SK-N-SH (cell line): ENCODE measurements at regions not wholly inside any gene's neighbourhood (a gene's known extent, or its start where the extent isn't known, plus 50 kb on each side); places are given as distances from the start of the nearest gene placed in this dataset.

Experiments used
- CTCF ChIA-PET: fragments of 300-600, 350-600 bp; formaldehyde crosslinking; extraction: SDS; loops from one replicate; lab custom pipeline; 2021; lab: Yijun Ruan, JAX
- POLR2A ChIA-PET: fragments of 350-600 bp; sonication (Branson Sonifier 250); formaldehyde crosslinking; extraction: SDS; loops from one replicate; lab custom pipeline; 2020; ENCODE audit warnings: antibody characterized with exemption, inconsistent platforms; lab: Yijun Ruan, JAX
- DNase-seq: peaks from one replicate; pipeline ENCODE4 v3.0.0; 2012
- H2AFZ ChIP-seq: fragments of 200-600 bp; sonication (generic); 2 replicates; pipeline ENCODE4 v1.8.1; 2016; ENCODE audit warnings: antibody characterized with exemption, mild to moderate bottlenecking, low read depth
- H3F3A ChIP-seq: fragments of 200-600 bp; sonication (generic); replicated peaks from 2 replicates; pipeline ENCODE3; 2016; ENCODE audit warnings: antibody characterized with exemption, mild to moderate bottlenecking; ENCODE audit not compliant: insufficient read depth
- H3K27ac ChIP-seq, 2 experiments: fragments of 200-500 bp in 1 of 2; fragments of 200-600 bp in 1 of 2; sonication (Bioruptor generic) in 1 of 2; sonication (generic), shearing (Covaris generic) in 1 of 2; 2 replicates each; pipeline versions ENCODE4 v1.5.1 to v1.6.1; 2014 to 2016; ENCODE audit warnings: low read depth in 2 of 2, inconsistent platforms in 1 of 2, low read length in 1 of 2, mild to moderate bottlenecking in 1 of 2, mixed read lengths in 1 of 2
- H3K27me3 ChIP-seq: fragments of 200-600 bp; sonication (generic), shearing (Covaris generic); 2 replicates; pipeline ENCODE4 v1.6.1; 2016; ENCODE audit warnings: mixed run types; ENCODE audit not compliant: insufficient read depth
- H3K36me3 ChIP-seq, 2 experiments: fragments of 200-500 bp in 1 of 2; fragments of 200-600 bp in 1 of 2; sonication (Bioruptor generic) in 1 of 2; sonication (generic) in 1 of 2; replicated peaks in 1 of 2; 2 replicates each; pipeline versions ENCODE3 to v1.5.1; 2014 to 2016; ENCODE audit warnings: low read length in 1 of 2, mild to moderate bottlenecking in 1 of 2; ENCODE audit not compliant: insufficient read depth in 2 of 2, control insufficient read depth in 1 of 2
- H3K4me1 ChIP-seq, 2 experiments: fragments of 200-500 bp in 1 of 2; fragments of 200-600 bp in 1 of 2; sonication (Bioruptor generic) in 1 of 2; sonication (generic), shearing (Covaris generic) in 1 of 2; 2 replicates each; pipeline versions ENCODE4 v1.5.1 to v1.6.1; 2014 to 2016; ENCODE audit warnings: low read depth in 1 of 2, low read length in 1 of 2, mixed run types in 1 of 2; ENCODE audit not compliant: insufficient read depth in 2 of 2, control insufficient read depth in 1 of 2
- H3K4me2 ChIP-seq: fragments of 200-600 bp; sonication (generic), shearing (Covaris generic); 2 replicates; pipeline ENCODE4 v1.6.1; 2017; ENCODE audit warnings: mixed run types
- H3K4me3 ChIP-seq, 2 experiments: fragments of 200-500 bp in 1 of 2; fragments of 200-600 bp in 1 of 2; sonication (Bioruptor generic) in 1 of 2; sonication (generic), shearing (Covaris generic) in 1 of 2; 2 replicates each; pipeline versions ENCODE4 v1.5.1 to v1.8.1; 2014 to 2016; ENCODE audit warnings: low read depth in 2 of 2, inconsistent platforms in 1 of 2, low read length in 1 of 2, mild to moderate bottlenecking in 1 of 2, mixed read lengths in 1 of 2, moderate library complexity in 1 of 2
- H3K79me2 ChIP-seq: fragments of 200-600 bp; sonication (generic); 2 replicates; pipeline ENCODE4 v1.8.1; 2017; ENCODE audit warnings: mild to moderate bottlenecking; ENCODE audit not compliant: insufficient read depth
- H3K9ac ChIP-seq: fragments of 200-600 bp; sonication (generic); 2 replicates; pipeline ENCODE4 v1.6.1; 2017; ENCODE audit warnings: mixed run types
- H3K9me2 ChIP-seq: fragments of 200-600 bp; sonication (generic); 2 replicates; pipeline ENCODE4 v1.6.1; 2017; ENCODE audit warnings: mixed run types
- H3K9me3 ChIP-seq: fragments of 200-600 bp; sonication (generic); 2 replicates; pipeline ENCODE4 v1.6.1; 2017; ENCODE audit warnings: mixed run types, mild to moderate bottlenecking, moderate library complexity
- H4K20me1 ChIP-seq: fragments of 200-600 bp; sonication (generic); 2 replicates; pipeline ENCODE4 v1.6.1; 2017; ENCODE audit warnings: mild to moderate bottlenecking, mixed run types; ENCODE audit not compliant: insufficient read depth
- EZH2phosphoT487 ChIP-seq: fragments of 200-600 bp; sonication (generic); IDR thresholded peaks from 2 replicates; pipeline ENCODE4 v1.6.1; 2017; ENCODE audit warnings: low read depth, mixed run types, mild to moderate bottlenecking, antibody characterized with exemption, moderate library complexity, borderline replicate concordance
- GATA2 ChIP-seq: sonication (generic); formaldehyde crosslinking; IDR thresholded peaks from 2 replicates; pipeline ENCODE4 v1.5.0; 2020; ENCODE audit warnings: mild to moderate bottlenecking, missing genetic modification reagents
- MEF2A ChIP-seq: IDR thresholded peaks from 2 replicates; pipeline ENCODE4 v1.4.0; 2012; ENCODE audit warnings: low read depth, borderline replicate concordance
- NRF1 ChIP-seq: IDR thresholded peaks from 2 replicates; pipeline ENCODE4 v1.6.1; 2012; ENCODE audit warnings: low read depth, mild to moderate bottlenecking, low read length
- RAD21 ChIP-seq: IDR thresholded peaks from 2 replicates; pipeline ENCODE4 v1.6.1; 2012; ENCODE audit warnings: mild to moderate bottlenecking, low read length
- REST ChIP-seq: IDR thresholded peaks from 2 replicates; pipeline ENCODE4 v1.6.1; 2012; ENCODE audit warnings: mild to moderate bottlenecking, low read depth, low read length, moderate library complexity
- RXRA ChIP-seq: IDR thresholded peaks from 2 replicates; pipeline ENCODE4 v1.4.0; 2012; ENCODE audit warnings: low read depth, mild to moderate bottlenecking, borderline replicate concordance
- SMC3 ChIP-seq: IDR thresholded peaks from 2 replicates; pipeline ENCODE4 v1.6.1; 2012; ENCODE audit warnings: low read depth, low read length, improper control_type of control experiment
- TCF12 ChIP-seq: IDR thresholded peaks from 2 replicates; pipeline ENCODE4 v1.4.0; 2012
- YY1 ChIP-seq: IDR thresholded peaks from 2 replicates; pipeline ENCODE4 v1.4.0; 2012; ENCODE audit warnings: low read depth, mild to moderate bottlenecking
- WGBS: methylation state at CpG from one replicate; pipeline ENCODE4 v1.1.6; 2017; ENCODE audit warnings: low lambda C conversion rate; 5-methylcytosine and 5-hydroxymethylcytosine counted together

- TF ChIP-seq REST (no peak), SMC3 (no peak), RXRA (no peak), GATA2 (CRISPR knock-in tag) (no peak), EZH2phosphoT487 (no peak)
Measured at GRCh38 chr4:136662539-136662938, 869.8 kb downstream of the PCDH18 start (continued).

GRCh38 chr4:136653640-136654406 is 878.5 kb downstream of the PCDH18 start:
- 58% methylated on average over 7 of the region's 7 CpGs for WGBS
- Histone ChIP-seq H3K9ac (no peak overlapping the region), H2AFZ (no peak overlapping the region), H3K4me1 (no peaks in the 10 kb centered on the region; a peak in 1 of 4 replicates), H3K27me3 (no peaks in the 10 kb centered on the region), H3K36me3 (no peaks in the 10 kb centered on the region), H4K20me1 (no peaks in the 10 kb centered on the region), H3K9me2 (no peaks in the 10 kb centered on the region), H3K4me2 (no peak overlapping the region), H3K9me3 (no peaks in the 10 kb centered on the region), H3K4me3 (no peak overlapping the region), H3K79me2 (no peaks in the 10 kb centered on the region), H3K27ac (no peak overlapping the region), H3F3A (no peaks in the 10 kb centered on the region)
- CTCF ChIA-PET = no interaction called here
- DNase-seq = no peak
- TF ChIP-seq RAD21 = no peak
- POLR2A ChIA-PET = no interaction called here

GRCh38 chr4:136651932-136652331 is 880.4 kb downstream of the PCDH18 start:
- ChIA-PET POLR2A (no interaction called here), CTCF (interaction anchor here (1.2 kb wide), 1 partner anchor 20 kb away, joined by 3 read pairs; no protein-coding TSS in a partner anchor)
- Histone ChIP-seq H3K4me3 (no peak overlapping the region), H3F3A (no peaks in the 10 kb centered on the region), H3K4me2 (no peak overlapping the region), H2AFZ (no peak overlapping the region), H4K20me1 (no peaks in the 10 kb centered on the region), H3K36me3 (no peaks in the 10 kb centered on the region), H3K4me1 (no peaks in the 10 kb centered on the region; a peak in 1 of 4 replicates), H3K9ac (no peak overlapping the region), H3K9me3 (no peaks in the 10 kb centered on the region), H3K9me2 (no peaks in the 10 kb centered on the region), H3K27ac (no peak overlapping the region), H3K27me3 (no peaks in the 10 kb centered on the region), H3K79me2 (no peaks in the 10 kb centered on the region)
- DNase-seq = no peak
- TF ChIP-seq RAD21 = no peak
- no peak for TF ChIP-seq YY1
- no peak for TF ChIP-seq TCF12
- TF ChIP-seq MEF2A = no peak
- TF ChIP-seq NRF1 = no peak
